Right lobe of liver (tissue), 4 donors: ENCODE measurements at regions not wholly inside any gene's neighbourhood (a gene's known extent, or its start where the extent isn't known, plus 50 kb on each side); places are given as distances from the start of the nearest gene placed in this dataset.

Experiments used
- POLR2A ChIP-seq: fragments of 450-650 bp; IDR thresholded peaks from one replicate; pipeline ENCODE4 v1.6.1; 2017; ENCODE audit warnings: antibody characterized with exemption, mild to moderate bottlenecking
- TF ChIP-seq, protein P1 (sequence below), 4 donors: fragments of 200-600 bp in 3 of 4; fragments of 450-650 bp in 1 of 4; IDR thresholded peaks; one replicate each; pipeline versions ENCODE4 v1.5.1 to v1.8.0; 2016 to 2022; ENCODE audit warnings: antibody characterized with exemption in 4 of 4, mild to moderate bottlenecking in 2 of 4
- donor health status: DM: no; HTN: no; CAD: no.
- donor health status: DM: no; HTN: no; CAD: no.
- donor health status: DM: no; HTN: yes; CAD: no.

DNA sequence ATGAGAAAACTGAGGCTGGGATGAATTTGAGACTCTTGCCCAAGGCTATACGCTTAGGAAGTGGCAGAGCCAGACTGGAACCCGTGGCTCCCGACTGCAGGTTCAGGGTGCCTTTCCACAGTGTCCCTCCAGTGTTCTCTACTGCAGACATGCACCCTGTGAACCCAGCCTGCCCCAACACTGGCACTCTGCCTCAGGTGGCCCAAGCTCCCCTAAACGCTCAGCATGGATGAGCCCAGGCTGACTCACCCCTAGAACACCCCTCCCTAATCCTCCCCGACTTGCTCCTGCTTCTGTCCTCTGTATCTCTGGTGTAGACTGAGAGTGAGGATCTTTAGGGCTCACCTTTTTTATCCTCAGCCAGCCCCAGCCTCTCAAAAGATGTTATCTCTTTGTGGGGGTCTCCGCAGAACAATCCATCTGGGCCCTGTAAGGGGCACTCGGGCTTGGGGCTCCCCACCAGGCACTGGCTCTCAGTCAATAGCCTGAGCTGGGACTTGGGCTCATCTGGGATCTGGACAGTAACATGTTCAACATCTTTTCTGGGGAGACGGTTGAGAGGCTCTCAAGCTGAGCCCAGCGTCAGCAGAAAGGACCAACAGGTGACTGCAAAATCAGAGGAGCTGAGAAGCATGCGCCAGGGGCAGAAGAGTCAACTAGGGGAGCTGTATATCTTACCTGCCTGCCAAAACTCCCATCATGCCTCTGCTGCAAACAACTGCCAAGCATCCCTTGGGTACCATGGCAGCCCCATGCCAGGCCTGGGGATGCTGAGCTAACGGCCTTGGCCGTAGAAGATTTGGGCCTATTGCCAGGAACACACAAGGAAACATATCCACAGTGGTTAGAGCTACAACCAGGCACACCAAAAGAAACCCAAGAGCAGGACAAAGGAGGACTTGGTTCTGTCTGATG is 176.2 kb downstream of the BUD13 start:
- TF ChIP-seq, protein P1, sequence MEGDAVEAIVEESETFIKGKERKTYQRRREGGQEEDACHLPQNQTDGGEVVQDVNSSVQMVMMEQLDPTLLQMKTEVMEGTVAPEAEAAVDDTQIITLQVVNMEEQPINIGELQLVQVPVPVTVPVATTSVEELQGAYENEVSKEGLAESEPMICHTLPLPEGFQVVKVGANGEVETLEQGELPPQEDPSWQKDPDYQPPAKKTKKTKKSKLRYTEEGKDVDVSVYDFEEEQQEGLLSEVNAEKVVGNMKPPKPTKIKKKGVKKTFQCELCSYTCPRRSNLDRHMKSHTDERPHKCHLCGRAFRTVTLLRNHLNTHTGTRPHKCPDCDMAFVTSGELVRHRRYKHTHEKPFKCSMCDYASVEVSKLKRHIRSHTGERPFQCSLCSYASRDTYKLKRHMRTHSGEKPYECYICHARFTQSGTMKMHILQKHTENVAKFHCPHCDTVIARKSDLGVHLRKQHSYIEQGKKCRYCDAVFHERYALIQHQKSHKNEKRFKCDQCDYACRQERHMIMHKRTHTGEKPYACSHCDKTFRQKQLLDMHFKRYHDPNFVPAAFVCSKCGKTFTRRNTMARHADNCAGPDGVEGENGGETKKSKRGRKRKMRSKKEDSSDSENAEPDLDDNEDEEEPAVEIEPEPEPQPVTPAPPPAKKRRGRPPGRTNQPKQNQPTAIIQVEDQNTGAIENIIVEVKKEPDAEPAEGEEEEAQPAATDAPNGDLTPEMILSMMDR (IDR thresholded peaks at IDR 0.05) = no peak
- no peak for TF ChIP-seq POLR2A
